WERI-Rb-1 (cell line): ENCODE measurements at regions not wholly inside any gene's neighbourhood (a gene's known extent, or its start where the extent isn't known, plus 50 kb on each side); places are given as distances from the start of the nearest gene placed in this dataset.

Experiments
- DNase-seq: peaks from one replicate; pipeline ENCODE4 v3.0.0-alpha.2; 2020
- H3K27ac ChIP-seq: fragments of 250-450 bp; sonication (Bioruptor Pico); 2 replicates; pipeline ENCODE4 v1.5.1; 2020; ENCODE audit warnings: mild to moderate bottlenecking, moderate library complexity
- H3K27me3 ChIP-seq: fragments of 250-450 bp; sonication (Bioruptor Pico); 2 replicates; pipeline ENCODE4 v1.5.1; 2021; ENCODE audit warnings: mild to moderate bottlenecking, low read depth, moderate library complexity; ENCODE audit not compliant: insufficient read depth, severe bottlenecking
- H3K36me3 ChIP-seq: fragments of 250-450 bp; sonication (Bioruptor Pico); 2 replicates; pipeline ENCODE4 v1.5.1; 2020; ENCODE audit warnings: mild to moderate bottlenecking, moderate library complexity
- H3K4me3 ChIP-seq: 2 replicates; pipeline ENCODE4 v1.5.1; 2011; ENCODE audit warnings: low read depth, mild to moderate bottlenecking, control low read depth, low read length
- H3K9me3 ChIP-seq: fragments of 250-450 bp; sonication (Bioruptor Pico); 2 replicates; pipeline ENCODE4 v1.5.1; 2021; ENCODE audit warnings: mild to moderate bottlenecking, moderate library complexity; ENCODE audit not compliant: severe bottlenecking
- CTCF ChIP-seq: IDR thresholded peaks from 2 replicates; pipeline ENCODE4 v1.5.1; 2011; ENCODE audit warnings: low read depth, mild to moderate bottlenecking, control low read depth, inconsistent platforms, low read length

- H3K4me3 ChIP-seq: no peak overlapping the region
- peaks cover 3% of the 10 kb centered on the region for H3K9me3 ChIP-seq
- DNase-seq: no peak
- no peaks in the 10 kb centered on the region for H3K36me3 ChIP-seq
- H3K27ac ChIP-seq: no peak overlapping the region
- no peaks in the 10 kb centered on the region for H3K27me3 ChIP-seq
- no peak for TF ChIP-seq CTCF
Observed at GRCh38 chr3:55296030-55296429, 191.1 kb downstream of the WNT5A start.

- H3K4me3 ChIP-seq: no peak overlapping the region
- H3K27me3 ChIP-seq: no peaks in the 10 kb centered on the region
- H3K27ac ChIP-seq: no peak overlapping the region
- DNase-seq: no peak
- H3K36me3 ChIP-seq: no peaks in the 10 kb centered on the region
- H3K9me3 ChIP-seq: peaks cover 3% of the 10 kb centered on the region
- no peak for TF ChIP-seq CTCF
Observed at GRCh38 chr3:55294557-55294956, 192.5 kb downstream of the WNT5A start.

- no peaks in the 10 kb centered on the region for H3K9me3 ChIP-seq
- H3K4me3 ChIP-seq: no peak overlapping the region
- no peaks in the 10 kb centered on the region for H3K27me3 ChIP-seq
- no peak for TF ChIP-seq CTCF
- no peaks in the 10 kb centered on the region for H3K36me3 ChIP-seq
- no peak for DNase-seq
- H3K27ac ChIP-seq: no peak overlapping the region
Observed at GRCh38 chr3:55292360-55292759, 194.7 kb downstream of the WNT5A start.

- Histone ChIP-seq H3K27ac (no peak overlapping the region), H3K27me3 (no peaks in the 10 kb centered on the region), H3K4me3 (no peak overlapping the region), H3K36me3 (no peaks in the 10 kb centered on the region), H3K9me3 (no peaks in the 10 kb centered on the region)
- no peak for TF ChIP-seq CTCF
- no peak for DNase-seq
Observed at GRCh38 chr3:55288657-55289056, 198.4 kb downstream of the WNT5A start.

GRCh38 chr3:55286693-55287092, 200.4 kb downstream of the WNT5A start:
- Histone ChIP-seq H3K27me3 (no peaks in the 10 kb centered on the region), H3K36me3 (no peaks in the 10 kb centered on the region), H3K9me3 (no peaks in the 10 kb centered on the region), H3K4me3 (no peak overlapping the region), H3K27ac (no peak overlapping the region)
- no peak for TF ChIP-seq CTCF
- DNase-seq: no peak

GRCh38 chr3:55285156-55285555, 201.9 kb downstream of the WNT5A start:
- no peak for TF ChIP-seq CTCF
- Histone ChIP-seq H3K27me3 (no peaks in the 10 kb centered on the region), H3K36me3 (no peaks in the 10 kb centered on the region), H3K27ac (no peak overlapping the region), H3K9me3 (no peaks in the 10 kb centered on the region), H3K4me3 (no peak overlapping the region)
- no peak for DNase-seq
